Right lobe of liver (tissue), 6 donors: ENCODE measurements at regions not wholly inside any gene's neighbourhood (a gene's known extent, or its start where the extent isn't known, plus 50 kb on each side); places are given as distances from the start of the nearest gene placed in this dataset.
A peak's percentile ranks its signal among the peaks of the same experiment; 100 is the strongest.

Experiments used
- ATAC-seq, 4 donors: fragments of 200-7000 bp; cut with Tn5 transposase; one replicate each; pipeline ENCODE4 v1.9.1; 2020; ENCODE audit warnings: mild to moderate bottlenecking in 4 of 4, moderate library complexity in 4 of 4
- DNase-seq, 3 donors: peaks; one replicate each; pipeline ENCODE4 v3.0.0-alpha.2; 2020
- H3K27ac ChIP-seq, 3 donors: fragments of 200-600 bp; one replicate each; pipeline ENCODE4 v1.8.0; 2022
- H3K27me3 ChIP-seq, 2 donors: fragments of 200-600 bp; one replicate each; pipeline ENCODE4 v1.8.0; 2022
- H3K36me3 ChIP-seq, 4 donors: fragments of 200-600 bp; sonication (generic) in 1 of 4; one replicate each; pipeline versions ENCODE4 v1.5.1 to v1.8.0; 2017 to 2022; ENCODE audit warnings: control low read depth in 1 of 4
- H3K4me1 ChIP-seq, 4 donors: fragments of 200-600 bp; sonication (generic) in 1 of 4; one replicate each; pipeline versions ENCODE4 v1.5.1 to v1.8.0; 2017 to 2022; ENCODE audit warnings: control low read depth in 1 of 4
- H3K4me3 ChIP-seq, 3 donors: fragments of 200-600 bp; one replicate each; pipeline ENCODE4 v1.8.0; 2022
- H3K9me3 ChIP-seq, 4 donors: fragments of 200-600 bp; sonication (generic) in 1 of 4; one replicate each; pipeline versions ENCODE4 v1.5.1 to v1.8.0; 2017 to 2022; ENCODE audit warnings: control low read depth in 1 of 4
- CTCF ChIP-seq, 4 donors: fragments of 200-600 bp in 3 of 4; fragments of 450-650 bp in 1 of 4; IDR thresholded peaks; one replicate each; pipeline versions ENCODE4 v1.5.1 to v1.8.0; 2016 to 2022; ENCODE audit warnings: antibody characterized with exemption in 4 of 4, mild to moderate bottlenecking in 2 of 4
- POLR2A ChIP-seq: fragments of 450-650 bp; IDR thresholded peaks from one replicate; pipeline ENCODE4 v1.6.1; 2017; ENCODE audit warnings: antibody characterized with exemption, mild to moderate bottlenecking
- WGBS: methylation state at CpG from one replicate; pipeline ENCODE4 v1.1.6; 2018; ENCODE audit warnings: low coverage, low lambda C conversion rate; ENCODE audit not compliant: insufficient coverage; ENCODE audit errors: missing lambda C conversion rate; 5-methylcytosine and 5-hydroxymethylcytosine counted together
- intact Hi-C, 2 donors: fragments of 100-400 bp; cut with DNase I; formaldehyde crosslinking; loops; one replicate each; pipeline versions ENCODE4 v1.11.2 to v1.14.1; 2022
- donor health status: DM: no; HTN: yes; CAD: no.
- donor health status: DM: no; HTN: no; CAD: no.
- donor health status: DM: no; HTN: no; CAD: no.
- donor health status: DM: no; HTN: yes; CAD: no.
- donor health status: DM: no; HTN: yes; CAD: no.

DNA sequence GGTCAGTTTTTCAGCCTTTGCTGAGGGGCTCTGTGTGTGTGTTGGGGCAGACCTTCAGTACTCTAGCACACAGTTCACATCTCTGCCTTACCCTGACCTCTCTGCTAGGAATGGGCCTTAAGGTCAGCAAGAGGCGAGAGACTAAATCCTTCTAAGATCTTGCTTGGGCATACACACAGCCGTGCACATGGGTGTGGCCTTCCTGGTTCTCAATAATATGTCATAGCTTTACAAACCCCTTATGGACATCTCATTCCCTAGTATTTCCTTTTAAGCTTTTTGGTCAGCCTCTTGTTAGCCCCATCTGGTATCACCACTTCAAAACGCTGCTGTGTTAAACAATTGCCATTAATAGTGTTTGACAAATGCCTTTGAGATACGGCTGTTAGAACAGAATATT is 69.4 kb upstream of the SPATA13 start:
- H3K27ac ChIP-seq: no peak overlapping the region
- 82% methylated on average over 4 of the region's 4 CpGs for WGBS
- no peak for ATAC-seq

DNA sequence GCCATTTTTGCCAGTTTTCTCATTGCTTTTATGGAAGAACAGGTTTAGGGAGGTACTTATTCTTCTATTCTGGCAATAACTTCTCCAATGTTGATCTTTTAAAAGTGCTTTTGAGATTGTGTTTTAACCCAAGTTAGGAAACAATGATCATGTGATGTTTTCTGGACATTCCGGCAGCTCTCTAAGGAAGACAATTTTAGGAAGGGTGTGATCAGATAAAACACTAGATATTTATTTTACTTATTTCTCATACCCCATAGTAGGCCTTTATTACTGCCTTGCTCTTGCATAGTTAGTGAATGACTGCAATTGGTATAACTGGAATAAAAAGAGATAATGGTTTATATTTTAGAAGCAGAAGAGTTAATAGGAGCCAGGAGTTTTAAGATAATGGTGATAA is 68.4 kb upstream of the SPATA13 start:
- intact Hi-C loops: no loop called here
- WGBS: 53% methylated on average over 1 of the region's 1 CpG
- Histone ChIP-seq H3K27me3 (no peaks in the 10 kb centered on the region), H3K9me3 (no peaks in the 10 kb centered on the region), H3K4me3 (no peak overlapping the region), H3K36me3 (no peaks in the 10 kb centered on the region), H3K4me1 (peaks cover 0 to 10% (median 0%) of the 10 kb centered on the region in 4 donors), H3K27ac (no peak overlapping the region)
- TF ChIP-seq POLR2A: no peak
- no peak for TF ChIP-seq CTCF (IDR thresholded peaks at IDR 0.05)
- no peak for ATAC-seq
- no peak for DNase-seq

More for the DNA sequence above, 69.4 kb upstream of the SPATA13 start:
- Histone ChIP-seq H3K9me3 (no peaks in the 10 kb centered on the region), H3K4me1 (peaks cover 0 to 12% (median 0%) of the 10 kb centered on the region in 4 donors), H3K27me3 (no peaks in the 10 kb centered on the region), H3K4me3 (no peak overlapping the region), H3K36me3 (no peaks in the 10 kb centered on the region)
- TF ChIP-seq POLR2A: no peak
- no peak for TF ChIP-seq CTCF (IDR thresholded peaks at IDR 0.05)
- intact Hi-C loops: no loop called here
- no peak for DNase-seq

DNA sequence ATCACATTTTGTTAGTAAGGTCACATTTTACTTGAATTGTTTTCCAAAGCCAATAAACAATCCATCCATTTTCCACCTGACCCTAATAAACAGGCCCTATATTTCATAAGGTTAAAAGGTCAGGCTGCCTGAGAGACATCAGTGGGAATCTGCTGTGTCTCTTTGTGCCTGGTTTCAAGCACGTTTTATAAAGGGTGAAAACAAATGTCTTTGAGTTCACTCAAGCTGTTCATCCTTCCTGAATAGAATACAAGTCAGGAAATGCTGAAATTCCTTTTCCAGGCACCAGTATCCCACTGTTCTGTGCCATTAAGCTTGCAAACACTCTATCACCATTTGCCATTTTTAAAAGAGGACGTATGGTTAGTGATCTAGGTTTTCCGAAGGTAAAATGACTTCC is 67.5 kb upstream of the SPATA13 start:
- intact Hi-C loops: no loop called here
- peaks cover 0 to under 1% (median 0%) of the 10 kb centered on the region in 4 donors for H3K4me1 ChIP-seq
- H3K27me3 ChIP-seq: no peaks in the 10 kb centered on the region
- ATAC-seq (no peak), DNase-seq (no peak)
- H3K27ac ChIP-seq: no peak overlapping the region
- H3K4me3 ChIP-seq: no peak overlapping the region
- H3K36me3 ChIP-seq: no peaks in the 10 kb centered on the region
- no peaks in the 10 kb centered on the region for H3K9me3 ChIP-seq
- TF ChIP-seq CTCF (IDR thresholded peaks at IDR 0.05) (no peak), POLR2A (no peak)
- 63% methylated on average over 3 of the region's 3 CpGs for WGBS

DNA sequence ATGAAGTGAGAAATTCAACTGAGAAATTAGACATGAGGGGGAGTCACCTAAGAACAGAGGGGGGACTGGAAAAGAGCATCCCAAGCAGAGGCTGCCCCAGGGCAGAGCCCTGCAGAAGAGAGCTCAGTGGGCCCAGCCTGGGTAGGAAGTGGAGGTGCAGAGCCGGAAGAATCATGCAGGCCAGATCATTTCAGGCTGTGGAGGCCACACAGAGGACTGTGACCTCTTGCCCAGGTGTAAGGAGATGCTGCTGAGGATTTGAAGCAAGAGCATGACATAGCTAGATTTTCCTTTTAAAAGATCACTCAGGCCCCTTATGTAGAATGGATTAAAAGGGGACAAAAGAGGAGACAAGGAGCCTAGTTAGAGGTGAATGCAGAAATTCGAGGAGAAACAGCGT is 63.9 kb upstream of the SPATA13 start:
- Histone ChIP-seq H3K4me3 (no peak overlapping the region), H3K36me3 (no peaks in the 10 kb centered on the region), H3K27ac (peak overlapping the region in 1 of 3 donors; percentile 3), H3K9me3 (no peaks in the 10 kb centered on the region), H3K27me3 (no peaks in the 10 kb centered on the region), H3K4me1 (no peaks in the 10 kb centered on the region)
- TF ChIP-seq POLR2A (no peak), CTCF (IDR thresholded peaks at IDR 0.05) (no peak)
- ATAC-seq (peak in 2 of 4 donors; percentile 11 to 55), DNase-seq (no peak)
- 83% methylated on average over 3 of the region's 3 CpGs for WGBS
- intact Hi-C loops: no loop called here

DNA sequence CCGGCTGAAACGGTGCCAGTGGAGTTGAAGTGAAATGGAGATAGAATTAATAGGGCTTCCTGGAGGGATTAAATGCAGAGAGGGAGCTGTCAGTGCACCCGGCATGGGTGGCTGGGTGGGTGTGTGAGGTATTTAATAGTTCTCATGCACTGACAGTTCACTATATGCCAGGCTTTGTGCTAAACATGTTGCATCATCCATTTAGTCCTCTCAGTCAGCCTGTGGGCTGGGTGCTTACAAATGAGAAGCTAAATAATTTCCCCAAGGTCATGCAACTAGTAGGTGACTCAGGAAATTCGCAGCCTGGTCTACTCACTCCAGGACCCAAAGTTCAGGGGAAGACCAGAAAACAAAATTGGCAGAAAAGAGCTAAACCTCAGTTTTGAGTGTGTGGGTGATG is 63.5 kb upstream of the SPATA13 start:
- H3K27me3 ChIP-seq: no peaks in the 10 kb centered on the region
- no peak for DNase-seq

More for the DNA sequence above, 63.5 kb upstream of the SPATA13 start:
- Histone ChIP-seq H3K9me3 (no peaks in the 10 kb centered on the region), H3K4me1 (no peaks in the 10 kb centered on the region), H3K4me3 (no peak overlapping the region), H3K27ac (peak overlapping the region in 1 of 3 donors; percentile 43), H3K36me3 (no peaks in the 10 kb centered on the region)
- no peak for TF ChIP-seq CTCF (IDR thresholded peaks at IDR 0.05)
- no peak for TF ChIP-seq POLR2A
- WGBS: 71% methylated on average over 4 of the region's 4 CpGs
- intact Hi-C loops: no loop called here
- ATAC-seq: peak in 3 of 4 donors; percentile 33 to 89 (median 88)
